A549 (cell line): ENCODE measurements at regions not wholly inside any gene's neighbourhood (a gene's known extent, or its start where the extent isn't known, plus 50 kb on each side); places are given as distances from the start of the nearest gene placed in this dataset.

Experiments used
- ATAC-seq, 2 experiments: fragments of 200-7000 bp in 1 of 2; fragments of >200 bp in 1 of 2; cut with Nextera tagmentation in 1 of 2; cut with Tn5 transposase in 1 of 2; 3 replicates each; pipeline versions ENCODE4 v1.8.0 to v1.9.1; 2018 to 2020; ENCODE audit warnings: mild to moderate bottlenecking in 1 of 2, moderate library complexity in 1 of 2
- CTCF ChIA-PET: fragments of 300-600 bp; sonication (Branson Sonifier 250); formaldehyde crosslinking; extraction: SDS; loops from one replicate; lab custom pipeline; 2021; ENCODE audit warnings: antibody characterized with exemption, inconsistent platforms; lab: Yijun Ruan, JAX
- POLR2A ChIA-PET: fragments of 350-600 bp; formaldehyde crosslinking; extraction: SDS; loops from one replicate; lab custom pipeline; 2021; ENCODE audit warnings: antibody characterized with exemption, inconsistent platforms; lab: Yijun Ruan, JAX
- DNase-seq, 2 experiments: peaks; one replicate each; pipeline versions ENCODE4 v3.0.0 to v3.0.0-alpha.2; 2011 to 2016; ENCODE audit warnings: low read depth in 1 of 2, low spot score in 1 of 2
- FAIRE-seq: peaks from 2 replicates; lab custom pipeline; 2011; peaks lifted over from hg19 to GRCh38; lab: Jason Lieb, UNC
- H3K27ac ChIP-seq, 2 experiments: fragments of >200 bp; sonication (Bioruptor Twin); formaldehyde crosslinking; 3 replicates each; pipeline ENCODE4 v1.5.1; 2016 to 2017
- H3K4me1 ChIP-seq: fragments of >200 bp; sonication (Bioruptor Twin); formaldehyde crosslinking; 3 replicates; pipeline ENCODE4 v1.6.1; 2016
- H3K4me2 ChIP-seq: fragments of >200 bp; sonication (Bioruptor Twin); formaldehyde crosslinking; 3 replicates; pipeline ENCODE4 v1.6.1; 2016
- H3K4me3 ChIP-seq: fragments of >200 bp; sonication (Bioruptor Twin); formaldehyde crosslinking; 3 replicates; pipeline ENCODE4 v1.5.1; 2016
- H3K9me3 ChIP-seq: fragments of >200 bp; sonication (Bioruptor Twin); formaldehyde crosslinking; 3 replicates; pipeline ENCODE4 v1.6.1; 2016
- BHLHE40 ChIP-seq: IDR thresholded peaks from 2 replicates; pipeline ENCODE4 v1.6.1; 2012; ENCODE audit warnings: low read depth, low read length, inconsistent platforms
- CBX8 ChIP-seq: fragments of 200-600 bp; sonication (generic); IDR thresholded peaks from 2 replicates; pipeline ENCODE4 v1.6.1; 2016
- EHMT2 ChIP-seq: fragments of 200-600 bp; sonication (generic); IDR thresholded peaks from 2 replicates; pipeline ENCODE4 v1.6.1; 2016; ENCODE audit warnings: antibody characterized with exemption, low read depth, mild to moderate bottlenecking, moderate library complexity
- EP300 ChIP-seq, 2 experiments: fragments of >200 bp; sonication (Bioruptor Twin); formaldehyde crosslinking; IDR thresholded peaks; 2 replicates in 1 of 2; 3 replicates in 1 of 2; pipeline ENCODE4 v1.6.1; 2016 to 2017
- FOSB ChIP-seq: fragments of 250-450 bp; sonication (Bioruptor Pico); IDR thresholded peaks from 2 replicates; pipeline ENCODE4 v1.5.0; 2020; ENCODE audit warnings: mild to moderate bottlenecking, moderate library complexity
- GATA3 ChIP-seq: IDR thresholded peaks from 2 replicates; pipeline ENCODE4 v1.6.1; 2012; ENCODE audit warnings: borderline replicate concordance
- HDAC2 ChIP-seq: fragments of 200-600 bp; sonication (generic); IDR thresholded peaks from 2 replicates; pipeline ENCODE4 v1.6.1; 2016
- HEYL ChIP-seq: fragments of 250-450 bp; sonication (Bioruptor Pico); IDR thresholded peaks from 2 replicates; pipeline ENCODE4 v1.8.0; 2021; ENCODE audit warnings: mild to moderate bottlenecking, moderate library complexity
- KDM1A ChIP-seq: fragments of 200-600 bp; sonication (generic); IDR thresholded peaks from 2 replicates; pipeline ENCODE4 v1.6.1; 2016; ENCODE audit warnings: low read depth, mild to moderate bottlenecking
- MAFK ChIP-seq: fragments of 450-650 bp; IDR thresholded peaks from 2 replicates; pipeline ENCODE4 v1.6.1; 2014; ENCODE audit not compliant: partially characterized antibody
- MAZ ChIP-seq: fragments of 150-350 bp; IDR thresholded peaks from 2 replicates; pipeline ENCODE4 v1.6.1; 2014; ENCODE audit warnings: antibody characterized with exemption, low read depth, low read length, borderline replicate concordance
- MYC ChIP-seq: IDR thresholded peaks from 2 replicates; pipeline ENCODE4 v1.6.1; 2012; ENCODE audit warnings: mild to moderate bottlenecking, inconsistent platforms, low read length, improper control_type of control experiment, borderline replicate concordance
- NR3C1 ChIP-seq: fragments of >200 bp; sonication (Bioruptor Twin); formaldehyde crosslinking; IDR thresholded peaks from 3 replicates; pipeline ENCODE4 v1.6.1; 2017
- POLR2A ChIP-seq: IDR thresholded peaks from 2 replicates; pipeline ENCODE4 v1.6.1; 2012; ENCODE audit warnings: mild to moderate bottlenecking, low read length
- RAD21 ChIP-seq, 2 experiments: fragments of >200 bp in 1 of 2; sonication (Bioruptor Twin) in 1 of 2; formaldehyde crosslinking in 1 of 2; IDR thresholded peaks in 1 of 2; conservative IDR thresholded peaks in 1 of 2; 2 replicates in 1 of 2; 3 replicates in 1 of 2; pipeline ENCODE4 v1.6.1; 2012 to 2018; ENCODE audit warnings: inconsistent platforms in 1 of 2
- RARB ChIP-seq: fragments of 250-450 bp; sonication (Bioruptor Pico); IDR thresholded peaks from 2 replicates; pipeline ENCODE4 v1.8.0; 2021; ENCODE audit warnings: mild to moderate bottlenecking, moderate library complexity
- RFX5 ChIP-seq: fragments of 450-650 bp; IDR thresholded peaks from 2 replicates; pipeline ENCODE4 v1.7.1; 2014; ENCODE audit warnings: antibody characterized with exemption, mild to moderate bottlenecking, moderate library complexity
- RNF2 ChIP-seq: fragments of 200-600 bp; sonication (generic); IDR thresholded peaks from 2 replicates; pipeline ENCODE4 v1.6.1; 2016; ENCODE audit warnings: low read depth, mild to moderate bottlenecking, antibody characterized with exemption, moderate library complexity, borderline replicate concordance
- SMC3 ChIP-seq: fragments of >200 bp; sonication (Bioruptor Twin); formaldehyde crosslinking; IDR thresholded peaks from 3 replicates; pipeline ENCODE4 v1.6.1; 2018; ENCODE audit warnings: inconsistent platforms
- SREBF2 ChIP-seq: fragments of 450-650 bp; IDR thresholded peaks from 2 replicates; pipeline ENCODE4 v1.6.1; 2014; ENCODE audit warnings: mild to moderate bottlenecking, moderate library complexity
- ZC3H11A ChIP-seq: fragments of 450-650 bp; IDR thresholded peaks from 2 replicates; pipeline ENCODE4 v1.6.1; 2014; ENCODE audit warnings: antibody characterized with exemption, mild to moderate bottlenecking
- ZNF302 ChIP-seq: fragments of 250-450 bp; sonication (Bioruptor Pico); IDR thresholded peaks from 2 replicates; pipeline ENCODE4 v1.9.0; 2021; ENCODE audit warnings: inconsistent platforms, mild to moderate bottlenecking, moderate library complexity
- whole genome bisulfite sequencing: methylation state at CpG from one replicate; pipeline ENCODE4 v1.1.6; 2017; ENCODE audit errors: missing lambda C conversion rate; 5-methylcytosine and 5-hydroxymethylcytosine counted together
- TF ChIP-seq, protein P1 (sequence below): fragments of 250-450 bp; sonication (Bioruptor Pico); IDR thresholded peaks from 2 replicates; pipeline ENCODE4 v1.5.0; 2020; ENCODE audit warnings: low read depth, mild to moderate bottlenecking, moderate library complexity
- TF ChIP-seq, protein P2 (sequence below): fragments of 450-650 bp; IDR thresholded peaks from 2 replicates; pipeline ENCODE4 v1.6.1; 2014; ENCODE audit warnings: antibody characterized with exemption
- TF ChIP-seq, protein P3 (sequence below): IDR thresholded peaks from 2 replicates; pipeline ENCODE4 v1.6.1; 2012
- TF ChIP-seq, protein P4 (sequence below): fragments of >200 bp; sonication (Bioruptor Twin); formaldehyde crosslinking; IDR thresholded peaks from 3 replicates; pipeline ENCODE4 v1.6.1; 2016
- TF ChIP-seq, protein P5 (sequence below): IDR thresholded peaks from 2 replicates; pipeline ENCODE4 v1.6.1; 2012

DNA sequence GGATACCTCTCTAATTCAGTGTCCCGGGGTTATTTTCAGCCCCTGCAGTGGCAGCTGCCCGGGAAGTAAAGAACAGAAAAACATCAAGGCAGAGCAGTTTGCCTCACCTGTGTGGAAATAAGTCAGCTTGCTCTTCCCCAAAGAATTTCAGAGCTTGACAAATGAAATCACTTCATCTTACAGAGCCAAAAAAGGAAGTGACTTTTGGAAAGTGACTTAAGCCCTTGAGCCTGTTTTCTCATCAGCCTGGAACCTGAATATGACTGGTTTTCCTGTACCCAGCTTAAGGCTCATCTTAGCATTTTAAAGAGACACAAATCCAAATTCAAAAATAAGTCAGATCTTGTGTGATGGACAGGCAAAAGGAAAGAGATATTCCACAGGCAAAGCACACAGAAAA, 211.6 kb downstream of the RCHY1 start:
- TF ChIP-seq NR3C1 (no peak), RFX5 (no peak), KDM1A (no peak), FOSB (no peak), ZC3H11A (no peak)
- TF ChIP-seq, protein P1, sequence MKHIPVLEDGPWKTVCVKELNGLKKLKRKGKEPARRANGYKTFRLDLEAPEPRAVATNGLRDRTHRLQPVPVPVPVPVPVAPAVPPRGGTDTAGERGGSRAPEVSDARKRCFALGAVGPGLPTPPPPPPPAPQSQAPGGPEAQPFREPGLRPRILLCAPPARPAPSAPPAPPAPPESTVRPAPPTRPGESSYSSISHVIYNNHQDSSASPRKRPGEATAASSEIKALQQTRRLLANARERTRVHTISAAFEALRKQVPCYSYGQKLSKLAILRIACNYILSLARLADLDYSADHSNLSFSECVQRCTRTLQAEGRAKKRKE (CRISPR knock-in tag) = no peak
- no peak for ATAC-seq
- ChIA-PET POLR2A (no interaction called here), CTCF (no interaction called here)
- 0% methylated on average over 2 of the region's 2 CpGs for WGBS
- DNase-seq = no peak
- H3K4me2 ChIP-seq = no peak overlapping the region
- H3K9me3 ChIP-seq = no peaks in the 10 kb centered on the region
- no peak overlapping the region for H3K27ac ChIP-seq
- no peak overlapping the region for H3K4me3 ChIP-seq
- H3K4me1 ChIP-seq = no peaks in the 10 kb centered on the region
- no peak for FAIRE-seq

DNA sequence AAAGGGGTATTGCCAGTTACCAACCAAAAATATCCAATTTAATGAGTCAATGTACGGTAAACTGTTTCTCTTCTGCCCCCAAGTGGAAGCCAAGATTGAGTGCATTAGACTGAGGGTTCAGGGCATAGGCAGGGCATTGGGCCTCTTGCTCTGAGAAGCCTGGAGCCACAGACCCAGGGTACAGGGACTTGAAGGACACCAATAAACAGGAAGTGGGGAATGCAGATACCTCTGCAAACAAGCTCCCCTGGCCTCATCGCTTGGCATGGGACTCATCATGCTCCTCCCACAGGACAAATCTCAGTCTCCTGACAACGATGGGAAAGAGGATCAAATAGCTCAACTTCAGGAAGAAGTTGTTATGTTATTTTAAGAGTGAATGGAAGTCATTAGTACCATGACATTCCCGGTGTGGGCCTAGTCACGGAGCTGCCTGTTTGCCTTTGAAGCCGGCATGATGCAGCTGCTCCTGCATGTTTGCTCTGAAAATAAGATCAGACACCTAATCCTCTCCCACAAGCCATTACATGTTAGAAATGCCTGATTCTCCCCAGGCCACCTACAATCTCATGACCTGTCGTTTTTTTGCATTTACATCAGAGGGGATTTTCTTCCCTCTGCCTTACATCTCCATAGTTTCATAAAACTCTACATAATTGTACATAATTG, 224.2 kb downstream of the RCHY1 start:
- POLR2A ChIA-PET = no interaction called here
- WGBS = 22% methylated on average over 7 of the region's 7 CpGs
- CTCF ChIA-PET = interaction anchor here (1.2 kb wide), 1 partner anchor 415 kb away, joined by 3 read pairs; no protein-coding TSS in a partner anchor

DNA sequence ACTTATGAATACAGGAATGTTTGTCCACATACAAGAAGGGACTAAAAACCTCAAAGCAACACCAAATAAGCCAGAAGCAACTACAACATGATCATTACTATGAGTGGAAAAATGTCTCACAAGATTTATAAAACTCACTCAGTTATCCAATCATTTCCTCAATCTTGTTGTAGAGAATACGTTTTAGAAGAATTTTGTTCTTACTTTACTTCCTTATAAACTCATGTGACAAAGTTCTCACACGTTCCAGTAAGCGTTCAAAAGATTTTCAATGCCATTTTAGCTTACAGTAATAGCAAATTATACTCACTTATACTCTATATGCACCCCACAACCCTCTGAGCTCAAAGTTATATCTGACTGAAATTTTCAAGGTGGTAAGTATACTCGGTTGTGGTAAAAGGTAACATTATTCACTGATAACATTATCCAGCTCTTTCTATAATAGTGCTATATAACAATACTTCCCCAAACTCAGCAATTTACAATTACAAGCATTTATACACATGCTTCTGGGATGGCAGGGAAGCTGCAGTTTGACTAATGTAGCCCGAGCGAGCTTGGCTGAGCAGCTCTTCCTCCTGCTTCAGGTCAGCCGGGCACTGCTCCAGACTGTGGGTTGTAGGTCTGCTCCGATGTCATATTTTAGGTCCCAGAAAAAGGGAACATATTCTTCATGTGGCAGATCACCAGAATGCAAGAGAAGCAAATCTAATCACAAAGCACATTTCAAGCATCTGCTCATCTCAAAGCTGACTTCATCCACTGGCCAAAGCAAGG, 226.3 kb downstream of the RCHY1 start:
- Histone ChIP-seq H3K4me3 (no peak overlapping the region), H3K4me1 (no peaks in the 10 kb centered on the region), H3K27ac (no peak overlapping the region), H3K4me2 (no peak overlapping the region), H3K9me3 (no peaks in the 10 kb centered on the region)
- FAIRE-seq (no peak), ATAC-seq (no peak), DNase-seq (no peak)
- 59% methylated on average over 8 of the region's 8 CpGs for WGBS
- CTCF ChIA-PET = interaction anchor here (0.6 to 1.4 kb wide), 3 partner anchors 38 to 425 kb away, joined by 3 read pairs; no protein-coding TSS in a partner anchor
- no peak for TF ChIP-seq ZC3H11A
- TF ChIP-seq MAFK = no peak
- no peak for TF ChIP-seq RFX5
- POLR2A ChIA-PET = no interaction called here

More for the DNA sequence above, 224.2 kb downstream of the RCHY1 start:
- no peak overlapping the region for H3K27ac ChIP-seq
- H3K4me1 ChIP-seq = no peaks in the 10 kb centered on the region
- DNase-seq = peak in 1 of 2 experiments; percentile 14
- H3K4me3 ChIP-seq = no peak overlapping the region
- no peaks in the 10 kb centered on the region for H3K9me3 ChIP-seq
- peak in 1 of 2 experiments; percentile 54; a peak in 3 of 6 replicates for ATAC-seq
- no peak overlapping the region for H3K4me2 ChIP-seq
- FAIRE-seq = no peak
- TF ChIP-seq, protein P2, sequence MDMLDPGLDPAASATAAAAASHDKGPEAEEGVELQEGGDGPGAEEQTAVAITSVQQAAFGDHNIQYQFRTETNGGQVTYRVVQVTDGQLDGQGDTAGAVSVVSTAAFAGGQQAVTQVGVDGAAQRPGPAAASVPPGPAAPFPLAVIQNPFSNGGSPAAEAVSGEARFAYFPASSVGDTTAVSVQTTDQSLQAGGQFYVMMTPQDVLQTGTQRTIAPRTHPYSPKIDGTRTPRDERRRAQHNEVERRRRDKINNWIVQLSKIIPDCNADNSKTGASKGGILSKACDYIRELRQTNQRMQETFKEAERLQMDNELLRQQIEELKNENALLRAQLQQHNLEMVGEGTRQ = no peak
- peak in 1 of 2 experiments; percentile 44; a peak in 2 of 5 replicates for TF ChIP-seq RAD21 (conservative IDR thresholded peaks at IDR 0.05 in 1 of 2, IDR thresholded peaks at IDR 0.05 in 1 of 2)
- no peak for TF ChIP-seq EHMT2
- TF ChIP-seq MYC = no peak
- TF ChIP-seq RARB (CRISPR knock-in tag) = no peak

DNA sequence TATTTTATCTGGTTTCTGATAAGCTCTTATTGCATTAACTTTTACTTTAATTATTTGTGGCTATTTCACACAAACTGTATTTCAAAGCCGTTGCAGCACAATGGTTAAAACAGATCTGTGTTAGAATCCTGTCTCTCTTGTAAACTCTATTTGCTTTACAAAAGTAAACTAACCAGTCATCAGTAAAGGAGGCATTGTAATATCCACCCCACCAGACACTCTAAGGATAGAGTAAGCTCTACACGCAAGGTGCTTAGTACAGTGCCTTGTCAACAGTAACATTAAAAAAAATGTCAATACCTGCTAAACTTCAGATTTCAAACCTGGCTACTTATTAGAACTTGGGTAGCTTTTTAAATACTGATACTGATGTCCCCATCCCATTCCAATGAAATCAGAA, 228.4 kb downstream of the RCHY1 start:
- TF ChIP-seq GATA3 (no peak), SREBF2 (no peak), BHLHE40 (no peak), CBX8 (no peak), KDM1A (no peak), EP300 (IDR thresholded peaks at IDR 0.05) (no peak), HEYL (CRISPR knock-in tag) (no peak), MAZ (no peak), RNF2 (no peak), POLR2A (no peak), HDAC2 (no peak), SMC3 (no peak), ZNF302 (CRISPR knock-in tag) (no peak)
- TF ChIP-seq, protein P3, sequence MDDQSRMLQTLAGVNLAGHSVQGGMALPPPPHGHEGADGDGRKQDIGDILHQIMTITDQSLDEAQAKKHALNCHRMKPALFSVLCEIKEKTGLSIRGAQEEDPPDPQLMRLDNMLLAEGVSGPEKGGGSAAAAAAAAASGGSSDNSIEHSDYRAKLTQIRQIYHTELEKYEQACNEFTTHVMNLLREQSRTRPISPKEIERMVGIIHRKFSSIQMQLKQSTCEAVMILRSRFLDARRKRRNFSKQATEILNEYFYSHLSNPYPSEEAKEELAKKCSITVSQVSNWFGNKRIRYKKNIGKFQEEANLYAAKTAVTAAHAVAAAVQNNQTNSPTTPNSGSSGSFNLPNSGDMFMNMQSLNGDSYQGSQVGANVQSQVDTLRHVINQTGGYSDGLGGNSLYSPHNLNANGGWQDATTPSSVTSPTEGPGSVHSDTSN = no peak
- TF ChIP-seq, protein P4, sequence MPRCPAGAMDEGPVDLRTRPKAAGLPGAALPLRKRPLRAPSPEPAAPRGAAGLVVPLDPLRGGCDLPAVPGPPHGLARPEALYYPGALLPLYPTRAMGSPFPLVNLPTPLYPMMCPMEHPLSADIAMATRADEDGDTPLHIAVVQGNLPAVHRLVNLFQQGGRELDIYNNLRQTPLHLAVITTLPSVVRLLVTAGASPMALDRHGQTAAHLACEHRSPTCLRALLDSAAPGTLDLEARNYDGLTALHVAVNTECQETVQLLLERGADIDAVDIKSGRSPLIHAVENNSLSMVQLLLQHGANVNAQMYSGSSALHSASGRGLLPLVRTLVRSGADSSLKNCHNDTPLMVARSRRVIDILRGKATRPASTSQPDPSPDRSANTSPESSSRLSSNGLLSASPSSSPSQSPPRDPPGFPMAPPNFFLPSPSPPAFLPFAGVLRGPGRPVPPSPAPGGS = no peak
- TF ChIP-seq, protein P5, sequence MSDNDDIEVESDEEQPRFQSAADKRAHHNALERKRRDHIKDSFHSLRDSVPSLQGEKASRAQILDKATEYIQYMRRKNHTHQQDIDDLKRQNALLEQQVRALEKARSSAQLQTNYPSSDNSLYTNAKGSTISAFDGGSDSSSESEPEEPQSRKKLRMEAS = no peak
- 53% methylated on average over 2 of the region's 2 CpGs for WGBS
- Histone ChIP-seq H3K9me3 (no peaks in the 10 kb centered on the region), H3K4me2 (no peak overlapping the region), H3K4me3 (no peak overlapping the region), H3K27ac (no peak overlapping the region), H3K4me1 (no peaks in the 10 kb centered on the region)
- ChIA-PET POLR2A (no interaction called here), CTCF (interaction anchor here (0.6 kb wide), 1 partner anchor 64 kb away, joined by 3 read pairs; no protein-coding TSS in a partner anchor)
- ATAC-seq = no peak
- DNase-seq = no peak
- FAIRE-seq = no peak
